GM10266 (cell line): ENCODE measurements at regions not wholly inside any gene's neighbourhood (a gene's known extent, or its start where the extent isn't known, plus 50 kb on each side); places are given as distances from the start of the nearest gene placed in this dataset.

Experiments
- DNase-seq: peaks from one replicate; pipeline ENCODE4 v3.0.0; 2012; ENCODE audit errors: extremely low spot score
- CTCF ChIP-seq: IDR thresholded peaks from 2 replicates; pipeline ENCODE4 v1.5.1; 2012; ENCODE audit warnings: mild to moderate bottlenecking, low read depth; ENCODE audit not compliant: control insufficient read depth, insufficient read depth; ENCODE audit errors: missing control alignments

GRCh38 chr14:96660667-96661066 lies 136.5 kb upstream of the VRK1 start:
- no peak for TF ChIP-seq CTCF
- no peak for DNase-seq

GRCh38 chr14:96661244-96661969 lies 135.8 kb upstream of the VRK1 start:
- DNase-seq: no peak
- no peak for TF ChIP-seq CTCF

GRCh38 chr14:96662116-96662970 lies 134.8 kb upstream of the VRK1 start:
- DNase-seq: no peak
- no peak for TF ChIP-seq CTCF

GRCh38 chr14:96663076-96663475 lies 134.1 kb upstream of the VRK1 start:
- TF ChIP-seq CTCF: no peak
- DNase-seq: no peak

GRCh38 chr14:96663491-96664067 lies 133.6 kb upstream of the VRK1 start:
- DNase-seq: no peak
- TF ChIP-seq CTCF: no peak

GRCh38 chr14:96666088-96666487 lies 131.1 kb upstream of the VRK1 start:
- no peak for TF ChIP-seq CTCF
- no peak for DNase-seq
